A549 (cell line): ENCODE measurements at regions not wholly inside any gene's neighbourhood (a gene's known extent, or its start where the extent isn't known, plus 50 kb on each side); places are given as distances from the start of the nearest gene placed in this dataset.

ENCODE experiments used
- ATAC-seq, 2 experiments: fragments of 200-7000 bp in 1 of 2; fragments of >200 bp in 1 of 2; cut with Nextera tagmentation in 1 of 2; cut with Tn5 transposase in 1 of 2; 3 replicates each; pipeline versions ENCODE4 v1.8.0 to v1.9.1; 2018 to 2020; ENCODE audit warnings: mild to moderate bottlenecking in 1 of 2, moderate library complexity in 1 of 2
- CTCF ChIA-PET: fragments of 300-600 bp; sonication (Branson Sonifier 250); formaldehyde crosslinking; extraction: SDS; loops from one replicate; lab custom pipeline; 2021; ENCODE audit warnings: antibody characterized with exemption, inconsistent platforms; lab: Yijun Ruan, JAX
- POLR2A ChIA-PET: fragments of 350-600 bp; formaldehyde crosslinking; extraction: SDS; loops from one replicate; lab custom pipeline; 2021; ENCODE audit warnings: antibody characterized with exemption, inconsistent platforms; lab: Yijun Ruan, JAX
- DNase-seq, 2 experiments: peaks; one replicate each; pipeline versions ENCODE4 v3.0.0 to v3.0.0-alpha.2; 2011 to 2016; ENCODE audit warnings: low read depth in 1 of 2, low spot score in 1 of 2
- FAIRE-seq: peaks from 2 replicates; lab custom pipeline; 2011; peaks lifted over from hg19 to GRCh38; lab: Jason Lieb, UNC
- H3K27ac ChIP-seq, 2 experiments: fragments of >200 bp; sonication (Bioruptor Twin); formaldehyde crosslinking; 3 replicates each; pipeline ENCODE4 v1.5.1; 2016 to 2017
- H3K4me1 ChIP-seq: fragments of >200 bp; sonication (Bioruptor Twin); formaldehyde crosslinking; 3 replicates; pipeline ENCODE4 v1.6.1; 2016
- H3K4me2 ChIP-seq: fragments of >200 bp; sonication (Bioruptor Twin); formaldehyde crosslinking; 3 replicates; pipeline ENCODE4 v1.6.1; 2016
- H3K4me3 ChIP-seq: fragments of >200 bp; sonication (Bioruptor Twin); formaldehyde crosslinking; 3 replicates; pipeline ENCODE4 v1.5.1; 2016
- H3K9me3 ChIP-seq: fragments of >200 bp; sonication (Bioruptor Twin); formaldehyde crosslinking; 3 replicates; pipeline ENCODE4 v1.6.1; 2016
- CBX2 ChIP-seq: fragments of 200-600 bp; sonication (generic); IDR thresholded peaks from 2 replicates; pipeline ENCODE4 v1.6.1; 2016; ENCODE audit warnings: low read depth, mild to moderate bottlenecking, borderline replicate concordance
- CBX8 ChIP-seq: fragments of 200-600 bp; sonication (generic); IDR thresholded peaks from 2 replicates; pipeline ENCODE4 v1.6.1; 2016
- CEBPB ChIP-seq, 2 experiments: fragments of >200 bp in 1 of 2; sonication (Bioruptor Twin) in 1 of 2; formaldehyde crosslinking in 1 of 2; IDR thresholded peaks; 2 replicates each; pipeline ENCODE4 v1.6.1; 2012 to 2016
- CHD2 ChIP-seq: fragments of 150-350 bp; IDR thresholded peaks from 2 replicates; pipeline ENCODE4 v1.6.1; 2014; ENCODE audit warnings: low read length; ENCODE audit not compliant: partially characterized antibody
- CHD4 ChIP-seq: fragments of 200-600 bp; sonication (generic); IDR thresholded peaks from 2 replicates; pipeline ENCODE4 v1.6.1; 2016; ENCODE audit warnings: antibody characterized with exemption, mild to moderate bottlenecking, borderline replicate concordance
- EHF ChIP-seq: fragments of 250-450 bp; sonication (Bioruptor Pico); IDR thresholded peaks from 2 replicates; pipeline ENCODE4 v1.5.0; 2020; ENCODE audit warnings: mild to moderate bottlenecking
- FOSB ChIP-seq: fragments of 250-450 bp; sonication (Bioruptor Pico); IDR thresholded peaks from 2 replicates; pipeline ENCODE4 v1.5.0; 2020; ENCODE audit warnings: mild to moderate bottlenecking, moderate library complexity
- HOXA7 ChIP-seq: fragments of 250-450 bp; sonication (Bioruptor Pico); IDR thresholded peaks from 2 replicates; pipeline ENCODE4 v1.5.0; 2020; ENCODE audit warnings: mild to moderate bottlenecking, moderate library complexity
- HOXB5 ChIP-seq: fragments of 250-450 bp; sonication (Bioruptor Pico); IDR thresholded peaks from 2 replicates; pipeline ENCODE4 v1.5.0; 2020; ENCODE audit warnings: mild to moderate bottlenecking, moderate library complexity
- JUN ChIP-seq, 2 experiments: fragments of >200 bp; sonication (Bioruptor Twin); formaldehyde crosslinking; IDR thresholded peaks; 2 replicates in 1 of 2; 3 replicates in 1 of 2; pipeline ENCODE4 v1.6.1; 2016 to 2017
- JUNB ChIP-seq: fragments of >200 bp; sonication (Bioruptor Twin); formaldehyde crosslinking; IDR thresholded peaks from 2 replicates; pipeline ENCODE4 v1.6.1; 2016
- MAFK ChIP-seq: fragments of 450-650 bp; IDR thresholded peaks from 2 replicates; pipeline ENCODE4 v1.6.1; 2014; ENCODE audit not compliant: partially characterized antibody
- MAZ ChIP-seq: fragments of 150-350 bp; IDR thresholded peaks from 2 replicates; pipeline ENCODE4 v1.6.1; 2014; ENCODE audit warnings: antibody characterized with exemption, low read depth, low read length, borderline replicate concordance
- NR3C1 ChIP-seq: fragments of >200 bp; sonication (Bioruptor Twin); formaldehyde crosslinking; IDR thresholded peaks from 3 replicates; pipeline ENCODE4 v1.6.1; 2017
- PHF8 ChIP-seq: fragments of 200-600 bp; sonication (generic); IDR thresholded peaks from 2 replicates; pipeline ENCODE4 v1.6.1; 2016; ENCODE audit warnings: low read depth, mild to moderate bottlenecking, antibody characterized with exemption, moderate library complexity, borderline replicate concordance
- POLR2A ChIP-seq: IDR thresholded peaks from 2 replicates; pipeline ENCODE4 v1.6.1; 2012; ENCODE audit warnings: mild to moderate bottlenecking, low read length
- POLR2AphosphoS2 ChIP-seq: conservative IDR thresholded peaks from 2 replicates; pipeline ENCODE4 v1.6.1; 2012; ENCODE audit warnings: low read length, improper control_type of control experiment, inconsistent platforms
- RAD21 ChIP-seq, 2 experiments: fragments of >200 bp in 1 of 2; sonication (Bioruptor Twin) in 1 of 2; formaldehyde crosslinking in 1 of 2; IDR thresholded peaks in 1 of 2; conservative IDR thresholded peaks in 1 of 2; 2 replicates in 1 of 2; 3 replicates in 1 of 2; pipeline ENCODE4 v1.6.1; 2012 to 2018; ENCODE audit warnings: inconsistent platforms in 1 of 2
- RCOR1 ChIP-seq: fragments of 150-350 bp; IDR thresholded peaks from 2 replicates; pipeline ENCODE4 v1.6.1; 2014; ENCODE audit warnings: antibody characterized with exemption, low read length, low read depth
- RFX5 ChIP-seq: fragments of 450-650 bp; IDR thresholded peaks from 2 replicates; pipeline ENCODE4 v1.7.1; 2014; ENCODE audit warnings: antibody characterized with exemption, mild to moderate bottlenecking, moderate library complexity
- TP53 ChIP-seq: fragments of 250-450 bp; sonication (Bioruptor Pico); IDR thresholded peaks from 2 replicates; pipeline ENCODE4 v1.5.0; 2021; ENCODE audit warnings: mild to moderate bottlenecking, moderate library complexity
- ZC3H11A ChIP-seq: fragments of 450-650 bp; IDR thresholded peaks from 2 replicates; pipeline ENCODE4 v1.6.1; 2014; ENCODE audit warnings: antibody characterized with exemption, mild to moderate bottlenecking
- ZFP36 ChIP-seq: fragments of 450-650 bp; IDR thresholded peaks from 2 replicates; pipeline ENCODE4 v1.6.1; 2014; ENCODE audit warnings: borderline replicate concordance; ENCODE audit not compliant: partially characterized antibody
- ZSCAN20 ChIP-seq: fragments of 250-450 bp; sonication (Bioruptor Pico); IDR thresholded peaks from 2 replicates; pipeline ENCODE4 v1.8.0; 2022; ENCODE audit warnings: mild to moderate bottlenecking, moderate library complexity
- WGBS: methylation state at CpG from one replicate; pipeline ENCODE4 v1.1.6; 2017; ENCODE audit errors: missing lambda C conversion rate; 5-methylcytosine and 5-hydroxymethylcytosine counted together
- TF ChIP-seq, protein P1 (sequence below): fragments of >200 bp; sonication (Bioruptor Twin); formaldehyde crosslinking; IDR thresholded peaks from 2 replicates; pipeline ENCODE4 v1.6.1; 2016
- TF ChIP-seq, protein P2 (sequence below): fragments of 150-350 bp; IDR thresholded peaks from 2 replicates; pipeline ENCODE4 v1.6.1; 2014; ENCODE audit warnings: low read depth, mild to moderate bottlenecking, low read length
- TF ChIP-seq, protein P3 (sequence below): fragments of 250-450 bp; sonication (Bioruptor Pico); IDR thresholded peaks from 2 replicates; pipeline ENCODE4 v1.5.0; 2021; ENCODE audit warnings: mild to moderate bottlenecking, moderate library complexity, borderline replicate concordance
- TF ChIP-seq, protein P4 (sequence below): IDR thresholded peaks from 2 replicates; pipeline ENCODE4 v1.6.1; 2012; ENCODE audit warnings: low read depth, borderline replicate concordance
- TF ChIP-seq, protein P5 (sequence below): fragments of 250-450 bp; sonication (Bioruptor Pico); IDR thresholded peaks from 2 replicates; pipeline ENCODE4 v1.5.0; 2020; ENCODE audit warnings: low read depth, mild to moderate bottlenecking, moderate library complexity

DNA sequence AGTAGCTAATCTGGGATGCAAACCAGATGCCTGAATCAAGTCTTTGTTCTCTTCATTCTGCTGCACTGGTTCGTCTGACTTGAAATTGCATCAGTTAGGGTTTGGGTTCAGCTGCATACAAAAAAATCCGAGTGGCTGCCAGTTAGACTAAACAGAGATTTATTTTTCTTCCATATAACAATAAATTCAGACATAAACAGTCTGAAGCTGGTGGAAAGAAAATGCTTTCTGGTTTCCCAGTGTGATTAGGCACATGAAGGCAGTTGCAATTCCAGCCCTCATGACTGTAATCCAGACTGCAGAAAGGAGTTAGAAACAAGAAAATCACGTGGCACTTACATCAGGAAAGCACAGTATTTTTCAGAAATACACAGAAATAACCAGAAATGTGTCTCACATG is 930.7 kb downstream of the MCTP2 start (continued):
- no peak for TF ChIP-seq CHD4
- TF ChIP-seq, protein P1, sequence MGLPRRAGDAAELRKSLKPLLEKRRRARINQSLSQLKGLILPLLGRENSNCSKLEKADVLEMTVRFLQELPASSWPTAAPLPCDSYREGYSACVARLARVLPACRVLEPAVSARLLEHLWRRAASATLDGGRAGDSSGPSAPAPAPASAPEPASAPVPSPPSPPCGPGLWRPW, result no peak
- no peak for TF ChIP-seq CBX2
- no peak for TF ChIP-seq PHF8
- no peak for TF ChIP-seq POLR2A
- no peak for TF ChIP-seq RAD21 (conservative IDR thresholded peaks at IDR 0.05 in 1 of 2, IDR thresholded peaks at IDR 0.05 in 1 of 2)
- no peak for TF ChIP-seq JUN (IDR thresholded peaks at IDR 0.05)

DNA sequence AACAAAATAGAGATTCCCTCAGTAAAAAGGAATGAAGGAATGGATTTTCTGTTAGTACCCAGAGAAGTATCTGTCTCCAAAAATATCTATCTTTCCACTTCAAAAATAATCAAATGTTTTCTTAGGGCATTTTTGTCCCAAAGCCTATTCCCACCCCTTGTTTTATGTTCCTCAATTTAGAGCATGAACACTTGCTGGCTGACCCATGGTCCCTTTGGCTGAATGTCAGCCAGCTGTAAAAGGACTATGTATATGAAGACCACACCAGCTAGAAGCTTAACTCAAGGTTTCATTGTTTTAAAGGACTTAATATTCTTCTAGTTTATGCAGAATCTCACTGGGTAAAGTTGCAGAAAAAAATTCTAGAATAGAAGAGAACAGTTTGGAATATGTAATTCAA is 931.2 kb downstream of the MCTP2 start:
- ChIA-PET CTCF (interaction anchor here (1.0 kb wide), 1 partner anchor 360 kb away, joined by 3 read pairs; no protein-coding TSS in a partner anchor), POLR2A (no interaction called here)
- TF ChIP-seq, protein P2, sequence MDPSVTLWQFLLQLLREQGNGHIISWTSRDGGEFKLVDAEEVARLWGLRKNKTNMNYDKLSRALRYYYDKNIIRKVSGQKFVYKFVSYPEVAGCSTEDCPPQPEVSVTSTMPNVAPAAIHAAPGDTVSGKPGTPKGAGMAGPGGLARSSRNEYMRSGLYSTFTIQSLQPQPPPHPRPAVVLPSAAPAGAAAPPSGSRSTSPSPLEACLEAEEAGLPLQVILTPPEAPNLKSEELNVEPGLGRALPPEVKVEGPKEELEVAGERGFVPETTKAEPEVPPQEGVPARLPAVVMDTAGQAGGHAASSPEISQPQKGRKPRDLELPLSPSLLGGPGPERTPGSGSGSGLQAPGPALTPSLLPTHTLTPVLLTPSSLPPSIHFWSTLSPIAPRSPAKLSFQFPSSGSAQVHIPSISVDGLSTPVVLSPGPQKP, result no peak
- no peak for TF ChIP-seq CEBPB (IDR thresholded peaks at IDR 0.05)
- TF ChIP-seq ZC3H11A, result no peak
- TF ChIP-seq HOXB5 (CRISPR knock-in tag), result no peak
- TF ChIP-seq JUN (IDR thresholded peaks at IDR 0.05), result no peak
- TF ChIP-seq, protein P3, sequence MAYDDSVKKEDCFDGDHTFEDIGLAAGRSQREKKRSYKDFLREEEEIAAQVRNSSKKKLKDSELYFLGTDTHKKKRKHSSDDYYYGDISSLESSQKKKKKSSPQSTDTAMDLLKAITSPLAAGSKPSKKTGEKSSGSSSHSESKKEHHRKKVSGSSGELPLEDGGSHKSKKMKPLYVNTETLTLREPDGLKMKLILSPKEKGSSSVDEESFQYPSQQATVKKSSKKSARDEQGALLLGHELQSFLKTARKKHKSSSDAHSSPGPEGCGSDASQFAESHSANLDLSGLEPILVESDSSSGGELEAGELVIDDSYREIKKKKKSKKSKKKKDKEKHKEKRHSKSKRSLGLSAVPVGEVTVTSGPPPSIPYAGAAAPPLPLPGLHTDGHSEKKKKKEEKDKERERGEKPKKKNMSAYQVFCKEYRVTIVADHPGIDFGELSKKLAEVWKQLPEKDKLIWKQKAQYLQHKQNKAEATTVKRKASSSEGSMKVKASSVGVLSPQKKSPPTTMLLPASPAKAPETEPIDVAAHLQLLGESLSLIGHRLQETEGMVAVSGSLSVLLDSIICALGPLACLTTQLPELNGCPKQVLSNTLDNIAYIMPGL, result no peak
- TF ChIP-seq RCOR1, result no peak
- no peak for TF ChIP-seq MAZ
- no peak for TF ChIP-seq CHD4
- no peak for TF ChIP-seq JUNB
- TF ChIP-seq CHD2, result no peak
- no peak for TF ChIP-seq FOSB (CRISPR knock-in tag)
- TF ChIP-seq, protein P4, sequence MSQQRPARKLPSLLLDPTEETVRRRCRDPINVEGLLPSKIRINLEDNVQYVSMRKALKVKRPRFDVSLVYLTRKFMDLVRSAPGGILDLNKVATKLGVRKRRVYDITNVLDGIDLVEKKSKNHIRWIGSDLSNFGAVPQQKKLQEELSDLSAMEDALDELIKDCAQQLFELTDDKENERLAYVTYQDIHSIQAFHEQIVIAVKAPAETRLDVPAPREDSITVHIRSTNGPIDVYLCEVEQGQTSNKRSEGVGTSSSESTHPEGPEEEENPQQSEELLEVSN, result no peak
- no peak for TF ChIP-seq ZSCAN20
- no peak for TF ChIP-seq POLR2AphosphoS2
- H3K4me1 ChIP-seq, result no peaks in the 10 kb centered on the region
- 0 out of 3 replicates have a peak, but pooled peaks cover 3% of the 10 kb centered on the region for H3K9me3 ChIP-seq
- H3K27ac ChIP-seq, result no peak overlapping the region
- no peak for FAIRE-seq
- ATAC-seq, result no peak
- no peak for DNase-seq
- no peak overlapping the region for H3K4me2 ChIP-seq
- no peak overlapping the region for H3K4me3 ChIP-seq

DNA sequence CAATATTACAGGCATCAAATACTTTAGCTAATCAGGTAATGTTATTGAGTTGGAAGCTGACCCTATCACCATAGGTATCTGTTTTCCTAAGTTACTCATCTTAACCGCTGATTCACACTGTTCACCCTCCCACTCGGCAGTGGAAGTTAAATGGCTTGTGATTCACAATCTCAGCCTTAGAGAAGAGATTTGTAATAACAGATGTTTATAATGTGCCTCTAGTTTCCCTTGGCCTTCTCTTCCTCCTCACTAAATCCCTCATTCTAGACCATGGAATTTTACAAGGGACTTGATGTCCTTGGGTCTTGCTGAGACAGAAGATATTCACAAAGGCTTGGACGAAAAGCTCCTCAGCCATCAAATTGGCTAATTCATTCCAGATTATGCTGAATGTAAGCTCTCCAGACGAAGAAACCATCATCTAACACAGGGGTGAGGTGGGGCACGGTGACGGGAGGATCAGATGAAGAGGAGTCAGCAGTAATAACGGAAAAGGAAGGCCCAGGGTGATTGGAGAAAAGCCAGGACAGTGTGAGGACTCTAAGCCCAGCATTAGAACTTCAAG is 931.7 kb downstream of the MCTP2 start:
- Histone ChIP-seq H3K4me1 (no peaks in the 10 kb centered on the region), H3K27ac (no peak overlapping the region), H3K4me2 (no peak overlapping the region), H3K4me3 (no peak overlapping the region), H3K9me3 (0 out of 3 replicates have a peak, but pooled peaks cover 3% of the 10 kb centered on the region)
- ChIA-PET CTCF (interaction anchor here (1.1 kb wide), 1 partner anchor 9 kb away, joined by 3 read pairs; no protein-coding TSS in a partner anchor), POLR2A (no interaction called here)
- 14% methylated on average over 7 of the region's 7 CpGs for whole genome bisulfite sequencing
- DNase-seq (no peak), ATAC-seq (no peak), FAIRE-seq (no peak)
- no peak for TF ChIP-seq FOSB (CRISPR knock-in tag)
- no peak for TF ChIP-seq RCOR1
- TF ChIP-seq ZC3H11A, result no peak
- TF ChIP-seq NR3C1, result no peak
- TF ChIP-seq, protein P1, result no peak
- no peak for TF ChIP-seq EHF (CRISPR knock-in tag)
- TF ChIP-seq RFX5, result no peak
- no peak for TF ChIP-seq ZFP36
- no peak for TF ChIP-seq MAFK
- no peak for TF ChIP-seq HOXA7 (CRISPR knock-in tag)
- TF ChIP-seq RAD21 (conservative IDR thresholded peaks at IDR 0.05 in 1 of 2, IDR thresholded peaks at IDR 0.05 in 1 of 2), result no peak
- TF ChIP-seq TP53 (CRISPR knock-in tag), result no peak
- no peak for TF ChIP-seq CBX2
- TF ChIP-seq, protein P5, sequence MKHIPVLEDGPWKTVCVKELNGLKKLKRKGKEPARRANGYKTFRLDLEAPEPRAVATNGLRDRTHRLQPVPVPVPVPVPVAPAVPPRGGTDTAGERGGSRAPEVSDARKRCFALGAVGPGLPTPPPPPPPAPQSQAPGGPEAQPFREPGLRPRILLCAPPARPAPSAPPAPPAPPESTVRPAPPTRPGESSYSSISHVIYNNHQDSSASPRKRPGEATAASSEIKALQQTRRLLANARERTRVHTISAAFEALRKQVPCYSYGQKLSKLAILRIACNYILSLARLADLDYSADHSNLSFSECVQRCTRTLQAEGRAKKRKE (CRISPR knock-in tag), result no peak
- TF ChIP-seq POLR2AphosphoS2, result no peak
- TF ChIP-seq CBX8, result no peak
